ENCODE measurements at regions not wholly inside any gene's neighbourhood (a gene's known extent, or its start where the extent isn't known, plus 50 kb on each side); places are given as distances from the start of the nearest gene placed in this dataset.

GRCh38 chr12:90120627-90121026 is 412.0 kb upstream of the ATP2B1 start:
- no peak overlapping the region for H3K4me3 ChIP-seq (replicated peaks; ENCODE audit: low read depth, low read length)
- no peak for TF ChIP-seq CTCF (IDR thresholded peaks at IDR 0.05; ENCODE audit: low read depth, low read length, missing control alignments)
- DNase-seq (ENCODE audit: extremely low read depth, low read depth), result no peak

- DNase-seq (ENCODE audit: extremely low read depth, low read depth), result no peak
- H3K4me3 ChIP-seq (replicated peaks; ENCODE audit: low read depth, low read length), result no peak overlapping the region
- TF ChIP-seq CTCF (IDR thresholded peaks at IDR 0.05; ENCODE audit: low read depth, low read length, missing control alignments), result no peak
These were observed 404.0 kb upstream of the ATP2B1 start for GRCh38 chr12:90112666-90113065.

- no peak overlapping the region for H3K4me3 ChIP-seq (replicated peaks; ENCODE audit: low read depth, low read length)
- no peak for DNase-seq (ENCODE audit: extremely low read depth, low read depth)
- no peak for TF ChIP-seq CTCF (IDR thresholded peaks at IDR 0.05; ENCODE audit: low read depth, low read length, missing control alignments)
These were observed 403.3 kb upstream of the ATP2B1 start for GRCh38 chr12:90111791-90112580.

- no peak for TF ChIP-seq CTCF (IDR thresholded peaks at IDR 0.05; ENCODE audit: low read depth, low read length, missing control alignments)
- no peak for DNase-seq (ENCODE audit: extremely low read depth, low read depth)
- no peak overlapping the region for H3K4me3 ChIP-seq (replicated peaks; ENCODE audit: low read depth, low read length)
These were observed 397.9 kb upstream of the ATP2B1 start for GRCh38 chr12:90106568-90106967.

- H3K4me3 ChIP-seq (replicated peaks; ENCODE audit: low read depth, low read length), result no peak overlapping the region
- TF ChIP-seq CTCF (IDR thresholded peaks at IDR 0.05; ENCODE audit: low read depth, low read length, missing control alignments), result peak; percentile 54
- DNase-seq (ENCODE audit: extremely low read depth, low read depth), result no peak
These were observed 394.5 kb upstream of the ATP2B1 start for GRCh38 chr12:90102957-90103652.

- no peak overlapping the region for H3K4me3 ChIP-seq (replicated peaks; ENCODE audit: low read depth, low read length)
- no peak for TF ChIP-seq CTCF (IDR thresholded peaks at IDR 0.05; ENCODE audit: low read depth, low read length, missing control alignments)
- no peak for DNase-seq (ENCODE audit: extremely low read depth, low read depth)
These were observed 391.9 kb upstream of the ATP2B1 start for GRCh38 chr12:90100579-90100978.
